H1 (cell line): ENCODE measurements at regions not wholly inside any gene's neighbourhood (a gene's known extent, or its start where the extent isn't known, plus 50 kb on each side); places are given as distances from the start of the nearest gene placed in this dataset.
"Not testable (repeated sequence)": the region's sequence is repeated elsewhere in the genome, so short reads cannot be mapped to it uniquely, and the experiment has no call there.

Experiments used
- CTCF ChIA-PET: fragments of 300-600 bp; sonication (Branson Sonifier 250); formaldehyde crosslinking; loops from one replicate; lab custom pipeline; 2021; ENCODE audit not compliant: partially characterized antibody; lab: Charles Lee
- POLR2A ChIA-PET: fragments of 300-600 bp; sonication (Branson Sonifier 250); formaldehyde crosslinking; loops from one replicate; lab custom pipeline; 2021; ENCODE audit warnings: inconsistent platforms; ENCODE audit not compliant: partially characterized antibody; lab: Charles Lee
- DNase-seq, 2 experiments: peaks; one replicate each; pipeline versions ENCODE4 v3.0.0 to v3.0.0-alpha.2; 2010 to 2022; ENCODE audit warnings: low spot score in 2 of 2, low read depth in 1 of 2, mixed read lengths in 1 of 2
- FAIRE-seq: peaks from 2 replicates; lab custom pipeline; 2011; peaks lifted over from hg19 to GRCh38; lab: Jason Lieb, UNC
- H2AFZ ChIP-seq: 2 replicates; pipeline ENCODE4 v1.8.1; 2012; ENCODE audit warnings: low read length, inconsistent platforms
- H2AK5ac ChIP-seq: 2 replicates; pipeline ENCODE4 v1.6.1; 2013; ENCODE audit warnings: low read depth, low read length
- H2BK120ac ChIP-seq: replicated peaks from 2 replicates; pipeline ENCODE3; 2013; ENCODE audit warnings: low read depth, low read length, inconsistent platforms
- H2BK12ac ChIP-seq: 2 replicates; pipeline ENCODE4 v1.6.1; 2013; ENCODE audit warnings: low read depth, low read length
- H2BK15ac ChIP-seq: 2 replicates; pipeline ENCODE4 v1.6.1; 2013; ENCODE audit warnings: low read length
- H2BK20ac ChIP-seq: 2 replicates; pipeline ENCODE4 v1.6.1; 2013; ENCODE audit warnings: low read length
- H2BK5ac ChIP-seq: 2 replicates; pipeline ENCODE4 v1.6.1; 2013; ENCODE audit warnings: low read depth, low read length
- H3K14ac ChIP-seq: 2 replicates; pipeline ENCODE4 v1.6.1; 2013; ENCODE audit warnings: inconsistent platforms; ENCODE audit not compliant: insufficient read length
- H3K18ac ChIP-seq: 2 replicates; pipeline ENCODE4 v1.6.1; 2013; ENCODE audit warnings: low read length; ENCODE audit errors: extremely low read depth
- H3K23ac ChIP-seq: 2 replicates; pipeline ENCODE4 v1.6.1; 2013; ENCODE audit warnings: inconsistent platforms; ENCODE audit not compliant: insufficient read length
- H3K23me2 ChIP-seq: 2 replicates; pipeline ENCODE4 v1.6.1; 2013; ENCODE audit warnings: low read depth, low read length
- H3K27ac ChIP-seq: 2 replicates; pipeline ENCODE4 v1.6.1; 2011; ENCODE audit warnings: low read depth, low read length, inconsistent platforms
- H3K27me3 ChIP-seq, 4 experiments: replicated peaks in 1 of 4; 1 replicate in 1 of 4; 2 replicates in 3 of 4; pipeline versions ENCODE4 v1.6.1 to v1.8.1; 2011 to 2013; ENCODE audit warnings: low read length in 3 of 4, mild to moderate bottlenecking in 3 of 4, inconsistent platforms in 2 of 4, mixed read lengths in 2 of 4, moderate library complexity in 1 of 4; ENCODE audit not compliant: control insufficient read depth in 3 of 4, insufficient read depth in 3 of 4; ENCODE audit errors: extremely low read depth in 1 of 4
- H3K36me3 ChIP-seq, 4 experiments: 2 replicates each; pipeline versions ENCODE4 v1.6.1 to v1.8.1; 2011 to 2013; ENCODE audit warnings: mild to moderate bottlenecking in 4 of 4, low read length in 3 of 4, moderate library complexity in 2 of 4, control low read depth in 1 of 4, inconsistent platforms in 1 of 4; ENCODE audit not compliant: insufficient read depth in 4 of 4, control insufficient read depth in 2 of 4
- H3K4ac ChIP-seq: replicated peaks from 2 replicates; pipeline ENCODE3; 2013; ENCODE audit warnings: low read length, low read depth, mixed read lengths, inconsistent platforms; ENCODE audit not compliant: insufficient read length
- H3K4me1 ChIP-seq, 4 experiments: replicated peaks in 1 of 4; 1 replicate in 1 of 4; 2 replicates in 3 of 4; pipeline versions ENCODE4 v1.6.1 to v1.8.1; 2011 to 2013; ENCODE audit warnings: low read length in 3 of 4, inconsistent platforms in 2 of 4, mixed read lengths in 1 of 4; ENCODE audit not compliant: insufficient read depth in 4 of 4, control insufficient read depth in 3 of 4
- H3K4me2 ChIP-seq, 2 experiments: 2 replicates each; pipeline versions ENCODE4 v1.6.1 to v1.8.1; 2011 to 2013; ENCODE audit warnings: low read depth in 2 of 2, low read length in 2 of 2, control low read depth in 1 of 2, inconsistent platforms in 1 of 2, mild to moderate bottlenecking in 1 of 2; ENCODE audit not compliant: insufficient read depth in 1 of 2
- H3K4me3 ChIP-seq, 4 experiments: fragments of 200-600, 300-600 bp in 1 of 4; sonication (generic), shearing (Covaris generic), sonication (Bioruptor Twin) in 1 of 4; 2 replicates each; pipeline versions ENCODE4 v1.5.1 to v1.8.1; 2011 to 2016; ENCODE audit warnings: low read length in 4 of 4, low read depth in 3 of 4, control low read depth in 2 of 4, inconsistent platforms in 2 of 4, mild to moderate bottlenecking in 2 of 4, mixed read lengths in 1 of 4, moderate library complexity in 1 of 4; ENCODE audit not compliant: insufficient read depth in 2 of 4; ENCODE audit errors: extremely low read depth in 1 of 4
- H3K56ac ChIP-seq: replicated peaks from 2 replicates; pipeline ENCODE3; 2013; ENCODE audit warnings: low read depth, mild to moderate bottlenecking, mixed read lengths, low read length, inconsistent platforms; ENCODE audit not compliant: insufficient read length
- H3K79me1 ChIP-seq: 2 replicates; pipeline ENCODE4 v1.6.1; 2013; ENCODE audit warnings: low read depth, low read length, control low read depth
- H3K79me2 ChIP-seq, 2 experiments: 2 replicates each; pipeline versions ENCODE4 v1.6.1 to v1.8.1; 2012 to 2013; ENCODE audit warnings: low read length in 2 of 2, mild to moderate bottlenecking in 2 of 2, inconsistent platforms in 1 of 2; ENCODE audit not compliant: insufficient read depth in 2 of 2, control insufficient read depth in 1 of 2
- H3K9ac ChIP-seq, 4 experiments: replicated peaks in 1 of 4; 1 replicate in 1 of 4; 2 replicates in 3 of 4; pipeline versions ENCODE4 v1.6.1 to v1.8.1; 2011 to 2013; ENCODE audit warnings: low read depth in 3 of 4, low read length in 3 of 4, control low read depth in 2 of 4, mild to moderate bottlenecking in 2 of 4, moderate library complexity in 2 of 4, inconsistent platforms in 1 of 4; ENCODE audit errors: extremely low read depth in 1 of 4
- H3K9me3 ChIP-seq, 2 experiments: 2 replicates each; pipeline versions ENCODE4 v1.6.1 to v1.8.1; 2012 to 2013; ENCODE audit warnings: mild to moderate bottlenecking in 2 of 2, moderate library complexity in 2 of 2, control low read depth in 1 of 2, inconsistent platforms in 1 of 2, low read depth in 1 of 2, low read length in 1 of 2, mixed read lengths in 1 of 2; ENCODE audit not compliant: insufficient read depth in 2 of 2
- H4K20me1 ChIP-seq, 2 experiments: replicated peaks in 1 of 2; 2 replicates each; pipeline versions ENCODE3 to v1.8.1; 2011 to 2013; ENCODE audit warnings: inconsistent platforms in 2 of 2, low read length in 2 of 2, mild to moderate bottlenecking in 1 of 2; ENCODE audit not compliant: insufficient read depth in 2 of 2, control insufficient read depth in 1 of 2
- H4K5ac ChIP-seq: 2 replicates; pipeline ENCODE4 v1.6.1; 2013; ENCODE audit warnings: low read length, low read depth, mixed read lengths, inconsistent platforms; ENCODE audit not compliant: insufficient read length
- H4K8ac ChIP-seq: 2 replicates; pipeline ENCODE4 v1.8.0; 2013; ENCODE audit warnings: mild to moderate bottlenecking, moderate library complexity, low read length, inconsistent platforms; ENCODE audit not compliant: insufficient read depth; ENCODE audit errors: extremely low read depth
- H4K91ac ChIP-seq: replicated peaks from 2 replicates; pipeline ENCODE3; 2013; ENCODE audit warnings: low read length, mixed read lengths, inconsistent platforms; ENCODE audit not compliant: insufficient read length
- WGBS, 2 experiments: shearing (Covaris generic) in 1 of 2; methylation state at CpG; one replicate each; pipeline versions ENCODE4 v1.1.6 to v1.1.7; 2013 to 2015; ENCODE audit warnings: low lambda C conversion rate in 2 of 2, mixed read lengths in 2 of 2, inconsistent platforms in 1 of 2, low coverage in 1 of 2, missing lambda C conversion rate in 1 of 2; ENCODE audit not compliant: insufficient replicate concordance in 2 of 2, insufficient coverage in 1 of 2, insufficient read length in 1 of 2; ENCODE audit errors: extremely low coverage in 1 of 2, missing lambda C conversion rate in 1 of 2; 5-methylcytosine and 5-hydroxymethylcytosine counted together

DNA sequence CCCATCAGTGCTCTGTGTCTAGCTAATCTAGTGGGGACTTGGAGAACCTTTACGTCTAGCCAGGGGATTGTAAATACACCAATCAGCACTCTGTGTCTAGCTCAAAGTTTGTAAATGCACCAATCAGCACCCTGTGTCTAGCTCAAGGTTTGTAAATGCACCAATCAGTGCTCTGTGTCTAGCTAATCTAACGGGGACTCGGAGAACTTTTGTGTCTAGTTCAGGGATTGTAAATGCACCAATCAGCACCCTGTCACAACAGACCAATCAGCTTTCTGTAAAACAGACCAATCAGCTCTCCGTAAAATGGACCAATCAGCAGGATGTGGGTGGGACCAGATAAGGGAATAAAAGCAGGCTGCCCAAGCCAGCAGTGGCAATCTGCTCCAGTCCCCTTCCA is 268.3 kb upstream of the MKLN1 start:
- H4K91ac ChIP-seq, DNase-seq, H4K5ac ChIP-seq, H4K8ac ChIP-seq, H3K4me1 ChIP-seq, H3K79me1 ChIP-seq, H2BK20ac ChIP-seq, POLR2A ChIA-PET, H2AK5ac ChIP-seq, H2AFZ ChIP-seq, H3K18ac ChIP-seq, H3K4ac ChIP-seq, H3K56ac ChIP-seq, H3K4me2 ChIP-seq, H2BK5ac ChIP-seq, H3K14ac ChIP-seq, H3K23ac ChIP-seq, H2BK12ac ChIP-seq, H3K4me3 ChIP-seq, H3K9ac ChIP-seq, H3K27ac ChIP-seq, H3K23me2 ChIP-seq, H2BK15ac ChIP-seq, H3K27me3 ChIP-seq, H2BK120ac ChIP-seq, FAIRE-seq, H4K20me1 ChIP-seq: not testable (repeated sequence)
- Histone ChIP-seq H3K36me3 (peaks cover 0 to 10% (median 3%) of the 10 kb centered on the region in 4 experiments; a peak in 2 of 8 replicates), H3K9me3 (peaks cover 9 to 13% of the 10 kb centered on the region in 2 experiments; a peak in 3 of 4 replicates), H3K79me2 (peaks cover 0 to 14% of the 10 kb centered on the region in 2 experiments; a peak in 2 of 4 replicates)
- 74% methylated on average over 4 of the region's 4 CpGs; no CpG with 5 or more reads in 1 of the 2 experiments for whole genome bisulfite sequencing, 2 experiments
- CTCF ChIA-PET: interaction anchor here (0.6 to 1.5 kb wide), 4 partner anchors 9 to 93 kb away, joined by 3 to 5 read pairs (median 4); no protein-coding TSS in a partner anchor
